Activated CD8-positive, alpha-beta memory T cell treated with anti-CD3 and anti-CD28 coated beads, Interleukin-2, amount 10 ng/mL, durations not matched to agents 7 days and 5 days (primary cell): ENCODE measurements at regions not wholly inside any gene's neighbourhood (a gene's known extent, or its start where the extent isn't known, plus 50 kb on each side); places are given as distances from the start of the nearest gene placed in this dataset.

Experiments used
- ATAC-seq: fragments of 150-1000 bp; cut with Tn5 transposase; one replicate; pipeline ENCODE4 v1.10.0; 2021; ENCODE audit warnings: moderate library complexity
- CTCF ChIA-PET: fragments of 350-600 bp; sonication (Branson Sonifier 250); formaldehyde crosslinking; loops from one replicate; lab custom pipeline; 2021; ENCODE audit warnings: antibody characterized with exemption; lab: Charles Lee
- DNase-seq: peaks from one replicate; pipeline ENCODE4 v3.0.0-alpha.2; 2020
- H3K27ac Mint-ChIP-seq: one replicate; pipeline ENCODE4 v1.8.0; 2021; ENCODE audit warnings: mild to moderate bottlenecking, mixed read lengths
- H3K27me3 Mint-ChIP-seq: one replicate; pipeline ENCODE4 v1.8.0; 2021; ENCODE audit warnings: mixed read lengths
- H3K36me3 Mint-ChIP-seq: one replicate; pipeline ENCODE4 v1.8.0; 2021; ENCODE audit warnings: mild to moderate bottlenecking, mixed read lengths
- H3K4me1 Mint-ChIP-seq: one replicate; pipeline ENCODE4 v1.8.0; 2021; ENCODE audit warnings: mixed read lengths
- H3K4me3 Mint-ChIP-seq: one replicate; pipeline ENCODE4 v1.8.0; 2021; ENCODE audit warnings: mild to moderate bottlenecking, moderate library complexity, mixed read lengths
- H3K9me3 Mint-ChIP-seq: one replicate; pipeline ENCODE4 v1.8.0; 2022; ENCODE audit warnings: low read depth, mixed read lengths

DNA sequence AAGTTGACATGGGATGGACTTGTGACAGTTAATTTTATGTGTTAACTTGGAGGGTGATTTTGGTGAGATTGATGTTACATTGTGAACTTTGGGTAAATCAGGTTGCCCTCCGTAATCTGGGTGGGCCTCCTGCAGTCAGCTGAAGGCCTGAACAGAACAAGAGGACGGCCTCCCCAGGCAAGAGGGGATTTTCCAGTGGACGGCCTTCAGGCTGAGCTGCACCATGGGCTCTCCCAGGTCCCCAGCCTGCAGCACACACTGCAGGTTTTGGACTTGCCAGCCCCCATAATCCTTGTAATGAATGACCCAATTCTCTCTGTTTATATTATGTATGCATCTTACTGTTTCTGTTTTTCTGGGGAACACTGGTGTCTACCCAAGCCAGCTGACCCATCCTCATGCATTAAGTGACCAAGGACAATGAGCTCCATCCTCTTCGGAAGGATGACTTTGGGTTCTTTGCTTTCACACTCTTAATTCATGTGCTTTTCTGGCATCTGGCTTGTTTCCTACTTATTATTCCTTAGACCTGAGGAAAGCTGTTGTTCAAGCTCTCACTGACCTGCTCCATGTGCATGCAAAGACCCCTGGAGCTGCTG is 64.2 kb downstream of the DACT2 start:
- CTCF ChIA-PET = no interaction called here
- Mint-ChIP-seq H3K4me3 (no peak overlapping the region), H3K9me3 (no peaks in the 10 kb centered on the region), H3K27me3 (no peaks in the 10 kb centered on the region), H3K27ac (no peak overlapping the region), H3K36me3 (no peaks in the 10 kb centered on the region), H3K4me1 (no peaks in the 10 kb centered on the region)
- no peak for DNase-seq
- no peak for ATAC-seq

DNA sequence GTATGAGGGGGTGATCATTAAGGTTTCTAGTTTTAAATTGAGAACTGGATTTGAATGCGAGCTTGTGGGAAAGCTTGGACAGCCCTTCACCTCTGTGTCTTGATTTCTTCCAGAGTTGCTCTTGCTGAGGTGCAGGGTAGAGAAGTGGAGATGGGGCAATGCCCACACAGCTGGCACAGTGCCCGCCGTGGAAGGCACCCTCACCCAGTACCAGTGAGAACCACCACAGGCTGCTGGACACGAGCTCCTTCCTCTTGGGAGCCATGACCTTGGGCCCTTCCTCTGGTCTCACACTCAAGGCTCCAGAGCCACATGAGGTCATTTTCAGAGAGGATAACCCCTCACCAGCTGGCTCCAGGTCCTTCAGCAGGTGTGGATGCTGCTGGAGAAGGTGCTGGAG is 67.3 kb downstream of the DACT2 start:
- CTCF ChIA-PET = no interaction called here
- Mint-ChIP-seq H3K27me3 (no peaks in the 10 kb centered on the region), H3K36me3 (no peaks in the 10 kb centered on the region), H3K27ac (no peak overlapping the region), H3K4me1 (no peaks in the 10 kb centered on the region), H3K9me3 (no peaks in the 10 kb centered on the region), H3K4me3 (no peak overlapping the region)
- DNase-seq (no peak), ATAC-seq (no peak)

DNA sequence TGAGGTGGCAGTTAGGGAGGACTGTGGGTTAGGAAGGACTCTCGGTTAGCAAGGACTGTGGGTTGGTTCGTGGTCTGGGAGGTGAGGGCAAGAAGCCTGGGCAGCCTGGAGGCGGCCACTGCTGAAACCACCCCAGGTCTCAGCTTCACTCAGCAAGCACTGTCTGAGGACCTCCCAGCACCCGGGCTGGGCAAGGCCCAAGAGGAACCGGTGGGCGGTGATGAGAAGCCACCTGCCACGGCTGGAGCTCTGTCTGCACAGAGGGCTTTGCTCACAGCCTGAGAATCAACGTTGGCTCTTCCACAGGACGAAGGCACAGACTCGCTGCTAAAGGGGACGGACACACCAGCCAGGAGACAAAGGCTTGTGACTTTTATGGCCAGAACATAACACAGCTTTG is 69.3 kb downstream of the DACT2 start:
- H3K36me3 Mint-ChIP-seq = no peaks in the 10 kb centered on the region
- H3K27me3 Mint-ChIP-seq = no peaks in the 10 kb centered on the region
- CTCF ChIA-PET = no interaction called here
- no peaks in the 10 kb centered on the region for H3K9me3 Mint-ChIP-seq
- H3K4me1 Mint-ChIP-seq = no peaks in the 10 kb centered on the region
- no peak overlapping the region for H3K4me3 Mint-ChIP-seq
- DNase-seq (no peak), ATAC-seq (no peak)
- H3K27ac Mint-ChIP-seq = no peak overlapping the region

DNA sequence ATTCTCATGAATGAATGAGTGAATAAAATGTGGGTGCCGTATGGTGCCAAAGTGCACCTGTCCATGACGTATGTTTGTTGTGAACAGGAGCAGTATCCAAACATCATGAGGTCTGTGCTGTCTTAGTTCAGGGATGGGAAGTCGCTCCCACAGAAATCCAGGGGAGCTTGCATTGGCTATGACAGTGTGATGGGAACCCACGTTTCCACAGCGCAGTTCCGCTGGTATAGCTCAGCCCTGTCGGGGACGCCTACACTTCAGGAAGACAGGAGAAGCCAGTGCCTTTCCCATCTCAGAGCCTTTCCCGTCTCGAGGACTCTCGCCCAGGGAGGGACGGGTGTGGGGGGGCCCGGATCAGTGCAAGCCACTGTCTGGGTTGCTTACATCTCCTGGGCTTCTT is 69.8 kb downstream of the DACT2 start:
- Mint-ChIP-seq H3K27me3 (no peaks in the 10 kb centered on the region), H3K4me1 (no peaks in the 10 kb centered on the region), H3K36me3 (no peaks in the 10 kb centered on the region), H3K27ac (no peak overlapping the region), H3K4me3 (no peak overlapping the region), H3K9me3 (no peaks in the 10 kb centered on the region)
- ATAC-seq = no peak
- DNase-seq = no peak
- CTCF ChIA-PET = no interaction called here

DNA sequence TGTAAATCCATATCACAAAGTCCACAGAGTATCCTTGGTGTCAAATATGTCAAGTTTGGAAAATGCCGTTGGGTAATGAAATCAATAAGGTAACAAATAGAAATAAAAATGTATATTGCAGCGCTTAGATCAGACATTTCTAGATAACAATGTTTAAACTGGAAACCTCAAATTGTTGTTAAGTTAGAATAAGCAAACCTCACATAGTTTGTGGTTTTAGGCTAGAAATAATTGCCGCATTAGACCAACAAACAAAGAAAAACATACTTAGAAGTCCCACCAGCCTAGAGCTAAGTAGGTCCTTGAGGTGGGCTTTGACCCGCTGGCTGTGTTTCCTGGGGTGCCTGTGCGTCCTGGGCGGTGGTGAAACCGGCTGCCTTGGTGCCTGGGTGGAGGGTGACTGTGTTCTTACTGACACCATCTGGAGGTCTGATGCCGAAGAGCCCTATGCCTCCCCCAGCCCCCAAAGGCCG is 71.4 kb downstream of the DACT2 start:
- no peak for DNase-seq
- Mint-ChIP-seq H3K4me3 (no peak overlapping the region), H3K36me3 (no peaks in the 10 kb centered on the region), H3K9me3 (no peaks in the 10 kb centered on the region), H3K27ac (no peak overlapping the region), H3K4me1 (peaks cover 4% of the 10 kb centered on the region), H3K27me3 (no peaks in the 10 kb centered on the region)
- CTCF ChIA-PET = no interaction called here
- ATAC-seq = no peak

DNA sequence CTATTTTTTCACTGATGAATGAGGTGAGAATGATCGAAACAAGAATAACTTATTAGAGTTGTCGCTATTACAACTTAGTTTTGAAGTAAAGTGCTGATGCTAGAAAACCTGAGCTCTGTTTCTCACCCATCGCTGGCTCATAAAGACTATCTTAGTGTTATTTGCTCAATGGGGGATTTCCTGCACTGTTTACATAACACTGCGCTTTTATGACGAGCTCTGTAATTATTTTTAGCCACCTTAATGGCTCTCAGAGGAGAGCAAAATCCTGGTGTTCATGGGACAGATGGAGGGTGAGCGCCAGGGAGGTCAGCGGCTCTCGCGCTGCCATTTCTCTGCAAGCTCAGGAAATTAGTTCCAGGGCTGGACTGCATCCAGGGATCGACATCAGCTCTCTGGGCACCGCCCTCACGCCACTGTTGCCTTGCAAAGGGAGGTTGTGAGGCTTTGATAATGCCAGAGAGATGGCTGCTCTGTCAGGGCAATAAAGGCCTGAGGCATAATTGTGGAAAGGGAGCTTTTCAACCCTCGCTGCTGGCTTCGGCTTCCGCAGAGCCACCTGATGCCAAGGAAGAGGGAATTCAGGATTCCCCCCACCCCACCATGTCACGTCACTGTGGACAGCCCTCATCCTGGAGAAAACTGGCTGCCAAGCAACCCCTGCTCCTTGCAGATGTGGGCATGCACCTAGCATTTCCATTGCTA is 72.0 kb downstream of the DACT2 start:
- no peaks in the 10 kb centered on the region for H3K36me3 Mint-ChIP-seq
- peaks cover 4% of the 10 kb centered on the region for H3K4me1 Mint-ChIP-seq
- no peak overlapping the region for H3K27ac Mint-ChIP-seq
- no peaks in the 10 kb centered on the region for H3K27me3 Mint-ChIP-seq
- H3K9me3 Mint-ChIP-seq = no peaks in the 10 kb centered on the region
- ATAC-seq (no peak), DNase-seq (no peak)
- CTCF ChIA-PET = no interaction called here
- no peak overlapping the region for H3K4me3 Mint-ChIP-seq

DNA sequence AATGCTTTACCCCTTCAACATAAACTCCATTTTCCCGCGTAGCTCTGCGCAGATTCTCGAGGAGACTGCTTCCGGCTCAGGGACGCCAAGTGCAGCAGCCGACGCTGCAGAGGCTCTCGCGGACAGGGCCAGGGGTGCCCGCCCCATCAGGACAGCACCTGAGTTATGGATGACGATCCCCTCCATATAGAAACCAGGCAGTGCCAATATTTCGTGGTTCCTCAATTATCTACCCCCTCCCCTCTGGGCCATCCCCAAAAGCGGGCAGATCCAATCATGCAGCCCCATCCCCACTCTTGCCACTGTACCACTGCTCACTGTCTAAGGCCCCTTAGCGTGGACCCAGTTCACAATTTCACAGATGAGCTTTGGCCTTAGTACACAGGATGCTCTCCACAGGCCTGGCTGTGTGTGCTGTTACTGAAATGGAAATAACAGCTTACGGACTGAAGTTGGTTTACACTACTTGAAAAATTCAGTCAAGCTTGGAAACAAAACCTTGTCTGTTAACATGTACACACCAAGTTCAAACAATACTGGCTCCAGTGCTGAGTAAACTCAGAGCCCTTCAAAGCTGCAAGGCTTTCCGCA is 74.5 kb downstream of the DACT2 start:
- CTCF ChIA-PET = no interaction called here
- no peaks in the 10 kb centered on the region for H3K27me3 Mint-ChIP-seq
- H3K36me3 Mint-ChIP-seq = no peaks in the 10 kb centered on the region
- H3K4me3 Mint-ChIP-seq = no peak overlapping the region
- no peaks in the 10 kb centered on the region for H3K9me3 Mint-ChIP-seq
- no peak overlapping the region for H3K27ac Mint-ChIP-seq
- ATAC-seq = no peak
- DNase-seq = no peak
- peaks cover 4% of the 10 kb centered on the region for H3K4me1 Mint-ChIP-seq

DNA sequence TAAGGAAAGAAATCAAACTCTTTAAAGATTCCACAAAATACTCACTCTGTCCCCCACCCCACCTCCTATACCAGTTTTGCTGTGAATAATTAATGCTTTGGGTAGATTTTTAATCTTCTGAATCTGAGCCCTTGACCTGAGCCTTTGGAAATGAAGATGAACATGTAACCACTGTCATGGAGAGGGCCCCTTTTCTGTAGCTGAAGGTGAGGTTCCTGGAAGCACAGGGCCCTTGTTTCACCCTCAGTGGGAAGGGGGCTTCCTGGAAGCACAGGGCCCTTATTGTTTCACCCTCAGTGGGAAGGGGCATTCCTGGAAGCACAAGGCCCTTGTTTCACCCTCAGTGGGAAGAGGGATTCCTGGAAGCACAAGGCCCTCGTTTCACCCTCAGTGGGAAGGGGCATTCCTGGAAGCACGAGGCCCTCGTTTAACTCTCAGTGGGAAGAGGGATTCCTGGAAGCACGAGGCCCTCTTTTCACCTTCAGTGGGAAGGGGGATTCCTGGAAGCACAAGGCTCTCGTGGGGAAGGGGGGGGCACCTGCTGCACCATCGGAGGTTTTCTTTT is 75.7 kb downstream of the DACT2 start:
- DNase-seq (no peak), ATAC-seq (no peak)
- CTCF ChIA-PET = no interaction called here
- H3K27ac Mint-ChIP-seq = no peak overlapping the region
- no peaks in the 10 kb centered on the region for H3K36me3 Mint-ChIP-seq
- peaks cover 4% of the 10 kb centered on the region for H3K4me1 Mint-ChIP-seq
- no peaks in the 10 kb centered on the region for H3K27me3 Mint-ChIP-seq
- H3K9me3 Mint-ChIP-seq = no peaks in the 10 kb centered on the region
- no peak overlapping the region for H3K4me3 Mint-ChIP-seq

DNA sequence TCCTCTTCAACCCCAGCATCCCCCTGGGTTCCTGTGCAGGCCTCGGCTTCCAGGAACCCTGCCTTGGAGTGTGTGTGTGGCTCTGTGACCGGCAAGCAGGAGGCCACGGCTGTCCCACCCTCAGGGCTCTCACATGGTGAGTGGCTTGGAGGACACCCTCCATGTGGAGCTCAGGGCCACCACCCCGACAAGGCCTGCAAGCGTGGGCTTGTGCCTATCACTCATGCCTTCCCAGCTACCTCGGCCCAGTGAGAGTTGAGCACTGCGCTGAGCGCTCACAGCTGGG is 76.7 kb downstream of the DACT2 start:
- H3K4me3 Mint-ChIP-seq = no peak overlapping the region
- H3K27me3 Mint-ChIP-seq = no peaks in the 10 kb centered on the region
- no peak overlapping the region for H3K27ac Mint-ChIP-seq

DNA sequence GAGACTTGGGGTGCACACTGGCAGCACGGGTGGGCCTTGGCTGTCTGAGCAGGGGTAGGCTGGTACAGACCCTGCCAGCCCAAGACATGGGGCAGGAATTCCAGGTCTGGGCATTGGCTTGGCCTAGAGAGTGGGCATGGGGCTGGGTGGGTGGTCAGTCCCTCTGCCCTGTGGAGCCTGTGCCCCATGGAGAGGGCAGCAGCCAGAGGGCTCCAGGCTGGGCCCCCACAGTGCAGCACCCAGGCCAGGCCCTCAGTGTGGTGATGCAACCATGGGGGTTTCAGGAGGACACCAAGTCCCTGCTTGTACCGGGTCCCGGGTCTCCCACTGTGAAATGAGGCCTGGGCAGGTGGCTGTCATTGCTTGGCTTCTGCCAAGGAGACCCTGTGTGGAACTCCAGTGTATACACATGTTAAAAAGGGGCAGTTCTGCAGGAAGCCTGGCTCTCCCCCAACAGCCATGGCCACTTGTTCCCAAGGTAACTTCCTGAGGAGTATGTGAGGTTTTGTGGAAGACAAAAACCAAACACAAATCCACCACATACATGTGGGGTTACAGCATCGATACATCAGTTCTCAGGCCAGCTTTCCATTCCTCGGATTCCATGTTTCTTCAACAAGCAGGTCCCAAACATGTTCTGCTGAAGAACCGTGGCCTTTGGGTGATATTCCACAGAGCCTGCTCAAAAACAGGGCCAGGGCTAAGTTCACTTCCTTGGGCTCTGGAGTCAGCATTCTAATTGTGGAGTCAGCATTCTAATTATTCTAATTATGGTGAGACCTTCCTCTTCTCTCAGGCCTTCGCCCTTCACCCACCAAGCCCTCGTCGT is 77.3 kb downstream of the DACT2 start:
- no peak for ATAC-seq
- H3K9me3 Mint-ChIP-seq = no peaks in the 10 kb centered on the region
- CTCF ChIA-PET = interaction anchor here (0.6 kb wide), 1 partner anchor 122 kb away, joined by 4 read pairs; no protein-coding TSS in a partner anchor
- no peak overlapping the region for H3K4me3 Mint-ChIP-seq
- no peaks in the 10 kb centered on the region for H3K36me3 Mint-ChIP-seq
- H3K27me3 Mint-ChIP-seq = no peaks in the 10 kb centered on the region
- peaks cover 6% of the 10 kb centered on the region for H3K4me1 Mint-ChIP-seq
- DNase-seq = no peak
- H3K27ac Mint-ChIP-seq = no peak overlapping the region

More for the DNA sequence above, 76.7 kb downstream of the DACT2 start:
- ATAC-seq (no peak), DNase-seq (no peak)
- no peaks in the 10 kb centered on the region for H3K36me3 Mint-ChIP-seq
- CTCF ChIA-PET = interaction anchor here (0.6 kb wide), 1 partner anchor 121 kb away, joined by 4 read pairs; no protein-coding TSS in a partner anchor
- peaks cover 6% of the 10 kb centered on the region for H3K4me1 Mint-ChIP-seq
- no peaks in the 10 kb centered on the region for H3K9me3 Mint-ChIP-seq

DNA sequence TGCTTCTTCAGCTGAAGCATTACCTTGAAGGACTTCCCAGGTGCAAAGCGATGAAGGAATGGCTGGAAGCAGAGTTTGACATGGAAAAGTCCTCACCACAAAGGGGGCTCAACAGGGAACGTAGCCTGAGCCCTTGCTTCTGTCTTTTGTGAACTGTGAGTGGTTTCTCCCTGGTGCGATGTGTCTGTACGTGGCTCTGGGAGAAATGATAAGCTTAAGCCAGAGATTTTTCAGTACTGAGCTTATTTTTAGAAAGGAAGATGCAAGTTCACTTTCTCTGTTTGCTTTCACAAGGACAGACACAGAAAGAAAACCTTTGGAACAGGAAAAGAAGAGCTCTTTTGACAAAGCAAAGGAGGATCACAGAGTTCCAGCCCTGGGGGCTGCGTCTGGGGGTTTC is 79.4 kb downstream of the DACT2 start:
- ATAC-seq (no peak), DNase-seq (no peak)
- Mint-ChIP-seq H3K4me1 (peaks cover 6% of the 10 kb centered on the region), H3K27ac (no peak overlapping the region), H3K9me3 (no peaks in the 10 kb centered on the region), H3K27me3 (no peaks in the 10 kb centered on the region), H3K4me3 (no peak overlapping the region), H3K36me3 (no peaks in the 10 kb centered on the region)
- CTCF ChIA-PET = interaction anchor here (1.2 kb wide), 1 partner anchor 8 kb away, joined by 4 read pairs; no protein-coding TSS in a partner anchor

DNA sequence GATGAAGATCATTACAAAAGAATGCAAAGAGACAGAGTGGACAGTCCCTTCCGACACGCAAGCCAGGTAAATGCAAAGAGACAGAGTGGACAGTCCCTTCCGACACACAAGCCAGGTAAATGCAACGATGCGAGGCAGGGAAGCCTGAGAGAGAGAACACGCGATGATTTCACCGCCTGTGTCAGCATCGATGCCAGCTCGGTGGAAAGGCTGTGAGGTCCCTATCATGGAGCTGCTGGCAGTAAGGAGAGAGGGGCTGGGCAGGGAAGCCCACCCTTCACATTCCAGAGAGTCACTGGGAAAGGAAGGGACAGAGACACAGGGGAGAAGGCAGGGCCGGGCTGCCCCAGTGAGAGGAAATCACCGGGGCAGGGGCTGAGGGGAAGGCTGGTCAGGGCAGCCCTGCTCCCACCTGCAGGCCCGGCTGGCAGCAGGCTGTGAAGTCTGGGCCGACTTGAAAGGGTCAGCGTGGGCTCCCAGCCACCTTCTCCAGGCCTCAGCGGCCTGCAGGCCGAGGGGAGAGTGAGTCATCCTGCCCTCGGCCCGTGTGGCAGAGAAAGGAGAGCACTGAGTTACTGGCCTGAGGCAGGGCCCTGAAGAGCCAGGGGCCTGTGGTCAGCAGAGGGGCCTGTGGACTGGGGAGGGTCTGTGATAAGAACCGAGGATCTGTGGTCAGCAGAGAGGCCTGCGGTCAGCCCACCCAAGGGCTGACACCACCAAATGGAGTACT is 80.4 kb downstream of the DACT2 start:
- no peaks in the 10 kb centered on the region for H3K27me3 Mint-ChIP-seq
- no peak for ATAC-seq
- H3K36me3 Mint-ChIP-seq = no peaks in the 10 kb centered on the region
- CTCF ChIA-PET = no interaction called here
- H3K9me3 Mint-ChIP-seq = no peaks in the 10 kb centered on the region
- H3K4me3 Mint-ChIP-seq = no peak overlapping the region
- H3K27ac Mint-ChIP-seq = no peak overlapping the region
- no peak for DNase-seq
- H3K4me1 Mint-ChIP-seq = peaks cover 6% of the 10 kb centered on the region
